ENCODE measurements at regions not wholly inside any gene's neighbourhood (a gene's known extent, or its start where the extent isn't known, plus 50 kb on each side); places are given as distances from the start of the nearest gene placed in this dataset.

DNA sequence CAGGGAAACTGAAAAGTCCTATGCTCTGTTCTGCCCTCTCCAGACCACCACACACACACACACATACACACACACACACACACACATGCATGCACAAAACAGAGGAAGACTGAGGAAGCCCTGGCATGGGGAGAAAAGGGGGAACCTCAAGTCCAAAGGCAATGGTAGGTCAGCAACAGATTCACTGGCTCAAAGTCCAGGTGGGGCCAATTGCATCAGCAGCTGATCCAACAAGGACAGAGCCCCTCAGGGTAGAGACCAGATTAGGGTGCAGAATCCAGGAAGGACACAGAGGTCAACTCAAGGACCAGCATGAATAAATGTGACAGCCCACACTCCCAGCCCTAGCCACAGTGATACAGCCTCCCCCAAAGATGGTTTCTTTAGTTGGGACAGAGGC is 425.0 kb upstream of the SOX5 start (continued):
- TF ChIP-seq, protein P1, sequence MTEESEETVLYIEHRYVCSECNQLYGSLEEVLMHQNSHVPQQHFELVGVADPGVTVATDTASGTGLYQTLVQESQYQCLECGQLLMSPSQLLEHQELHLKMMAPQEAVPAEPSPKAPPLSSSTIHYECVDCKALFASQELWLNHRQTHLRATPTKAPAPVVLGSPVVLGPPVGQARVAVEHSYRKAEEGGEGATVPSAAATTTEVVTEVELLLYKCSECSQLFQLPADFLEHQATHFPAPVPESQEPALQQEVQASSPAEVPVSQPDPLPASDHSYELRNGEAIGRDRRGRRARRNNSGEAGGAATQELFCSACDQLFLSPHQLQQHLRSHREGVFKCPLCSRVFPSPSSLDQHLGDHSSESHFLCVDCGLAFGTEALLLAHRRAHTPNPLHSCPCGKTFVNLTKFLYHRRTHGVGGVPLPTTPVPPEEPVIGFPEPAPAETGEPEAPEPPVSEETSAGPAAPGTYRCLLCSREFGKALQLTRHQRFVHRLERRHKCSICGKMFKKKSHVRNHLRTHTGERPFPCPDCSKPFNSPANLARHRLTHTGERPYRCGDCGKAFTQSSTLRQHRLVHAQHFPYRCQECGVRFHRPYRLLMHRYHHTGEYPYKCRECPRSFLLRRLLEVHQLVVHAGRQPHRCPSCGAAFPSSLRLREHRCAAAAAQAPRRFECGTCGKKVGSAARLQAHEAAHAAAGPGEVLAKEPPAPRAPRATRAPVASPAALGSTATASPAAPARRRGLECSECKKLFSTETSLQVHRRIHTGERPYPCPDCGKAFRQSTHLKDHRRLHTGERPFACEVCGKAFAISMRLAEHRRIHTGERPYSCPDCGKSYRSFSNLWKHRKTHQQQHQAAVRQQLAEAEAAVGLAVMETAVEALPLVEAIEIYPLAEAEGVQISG (CRISPR knock-in tag; IDR thresholded peaks at IDR 0.05), result no peak
- TF ChIP-seq ZNF7 (CRISPR knock-in tag; IDR thresholded peaks at IDR 0.05) (no peak), ATRX (CRISPR knock-in tag; IDR thresholded peaks at IDR 0.05; ENCODE audit: borderline replicate concordance) (no peak), GTF3A (CRISPR knock-in tag; conservative IDR thresholded peaks at IDR 0.05) (no peak), TBX3 (IDR thresholded peaks at IDR 0.05; ENCODE audit: borderline replicate concordance) (no peak), NCOR1 (IDR thresholded peaks at IDR 0.05; ENCODE audit: borderline replicate concordance, low read length) (0 out of 2 replicates have a peak, but pooled peaks have one; percentile 23), ZNF644 (CRISPR knock-in tag; IDR thresholded peaks at IDR 0.05; ENCODE audit: low read depth) (0 out of 2 replicates have a peak, but pooled peaks have one; percentile 35), ATAD3A (CRISPR knock-in tag; IDR thresholded peaks at IDR 0.05) (no peak), SATB2 (CRISPR knock-in tag; IDR thresholded peaks at IDR 0.05) (no peak), ZNF34 (CRISPR knock-in tag; IDR thresholded peaks at IDR 0.05; ENCODE audit: borderline replicate concordance) (no peak), ZNF44 (CRISPR knock-in tag; IDR thresholded peaks at IDR 0.05) (no peak)
- TF ChIP-seq, protein P2, sequence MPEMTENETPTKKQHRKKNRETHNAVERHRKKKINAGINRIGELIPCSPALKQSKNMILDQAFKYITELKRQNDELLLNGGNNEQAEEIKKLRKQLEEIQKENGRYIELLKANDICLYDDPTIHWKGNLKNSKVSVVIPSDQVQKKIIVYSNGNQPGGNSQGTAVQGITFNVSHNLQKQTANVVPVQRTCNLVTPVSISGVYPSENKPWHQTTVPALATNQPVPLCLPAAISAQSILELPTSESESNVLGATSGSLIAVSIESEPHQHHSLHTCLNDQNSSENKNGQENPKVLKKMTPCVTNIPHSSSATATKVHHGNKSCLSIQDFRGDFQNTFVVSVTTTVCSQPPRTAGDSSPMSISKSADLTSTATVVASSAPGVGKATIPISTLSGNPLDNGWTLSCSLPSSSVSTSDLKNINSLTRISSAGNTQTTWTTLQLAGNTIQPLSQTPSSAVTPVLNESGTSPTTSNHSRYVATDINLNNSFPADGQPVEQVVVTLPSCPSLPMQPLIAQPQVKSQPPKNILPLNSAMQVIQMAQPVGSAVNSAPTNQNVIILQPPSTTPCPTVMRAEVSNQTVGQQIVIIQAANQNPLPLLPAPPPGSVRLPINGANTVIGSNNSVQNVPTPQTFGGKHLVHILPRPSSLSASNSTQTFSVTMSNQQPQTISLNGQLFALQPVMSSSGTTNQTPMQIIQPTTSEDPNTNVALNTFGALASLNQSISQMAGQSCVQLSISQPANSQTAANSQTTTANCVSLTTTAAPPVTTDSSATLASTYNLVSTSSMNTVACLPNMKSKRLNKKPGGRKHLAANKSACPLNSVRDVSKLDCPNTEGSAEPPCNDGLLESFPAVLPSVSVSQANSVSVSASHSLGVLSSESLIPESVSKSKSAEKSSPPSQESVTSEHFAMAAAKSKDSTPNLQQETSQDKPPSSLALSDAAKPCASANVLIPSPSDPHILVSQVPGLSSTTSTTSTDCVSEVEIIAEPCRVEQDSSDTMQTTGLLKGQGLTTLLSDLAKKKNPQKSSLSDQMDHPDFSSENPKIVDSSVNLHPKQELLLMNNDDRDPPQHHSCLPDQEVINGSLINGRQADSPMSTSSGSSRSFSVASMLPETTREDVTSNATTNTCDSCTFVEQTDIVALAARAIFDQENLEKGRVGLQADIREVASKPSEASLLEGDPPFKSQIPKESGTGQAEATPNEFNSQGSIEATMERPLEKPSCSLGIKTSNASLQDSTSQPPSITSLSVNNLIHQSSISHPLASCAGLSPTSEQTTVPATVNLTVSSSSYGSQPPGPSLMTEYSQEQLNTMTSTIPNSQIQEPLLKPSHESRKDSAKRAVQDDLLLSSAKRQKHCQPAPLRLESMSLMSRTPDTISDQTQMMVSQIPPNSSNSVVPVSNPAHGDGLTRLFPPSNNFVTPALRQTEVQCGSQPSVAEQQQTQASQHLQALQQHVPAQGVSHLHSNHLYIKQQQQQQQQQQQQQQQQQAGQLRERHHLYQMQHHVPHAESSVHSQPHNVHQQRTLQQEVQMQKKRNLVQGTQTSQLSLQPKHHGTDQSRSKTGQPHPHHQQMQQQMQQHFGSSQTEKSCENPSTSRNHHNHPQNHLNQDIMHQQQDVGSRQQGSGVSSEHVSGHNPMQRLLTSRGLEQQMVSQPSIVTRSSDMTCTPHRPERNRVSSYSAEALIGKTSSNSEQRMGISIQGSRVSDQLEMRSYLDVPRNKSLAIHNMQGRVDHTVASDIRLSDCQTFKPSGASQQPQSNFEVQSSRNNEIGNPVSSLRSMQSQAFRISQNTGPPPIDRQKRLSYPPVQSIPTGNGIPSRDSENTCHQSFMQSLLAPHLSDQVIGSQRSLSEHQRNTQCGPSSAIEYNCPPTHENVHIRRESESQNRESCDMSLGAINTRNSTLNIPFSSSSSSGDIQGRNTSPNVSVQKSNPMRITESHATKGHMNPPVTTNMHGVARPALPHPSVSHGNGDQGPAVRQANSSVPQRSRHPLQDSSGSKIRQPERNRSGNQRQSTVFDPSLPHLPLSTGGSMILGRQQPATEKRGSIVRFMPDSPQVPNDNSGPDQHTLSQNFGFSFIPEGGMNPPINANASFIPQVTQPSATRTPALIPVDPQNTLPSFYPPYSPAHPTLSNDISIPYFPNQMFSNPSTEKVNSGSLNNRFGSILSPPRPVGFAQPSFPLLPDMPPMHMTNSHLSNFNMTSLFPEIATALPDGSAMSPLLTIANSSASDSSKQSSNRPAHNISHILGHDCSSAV (CRISPR knock-in tag; IDR thresholded peaks at IDR 0.05; ENCODE audit: borderline replicate concordance), result no peak
- TF ChIP-seq, protein P3, sequence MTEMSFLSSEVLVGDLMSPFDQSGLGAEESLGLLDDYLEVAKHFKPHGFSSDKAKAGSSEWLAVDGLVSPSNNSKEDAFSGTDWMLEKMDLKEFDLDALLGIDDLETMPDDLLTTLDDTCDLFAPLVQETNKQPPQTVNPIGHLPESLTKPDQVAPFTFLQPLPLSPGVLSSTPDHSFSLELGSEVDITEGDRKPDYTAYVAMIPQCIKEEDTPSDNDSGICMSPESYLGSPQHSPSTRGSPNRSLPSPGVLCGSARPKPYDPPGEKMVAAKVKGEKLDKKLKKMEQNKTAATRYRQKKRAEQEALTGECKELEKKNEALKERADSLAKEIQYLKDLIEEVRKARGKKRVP (CRISPR knock-in tag; IDR thresholded peaks at IDR 0.05), result peak in 1 of 2 experiments; percentile 74; a peak in 2 of 4 replicates
- TF ChIP-seq, protein P4, sequence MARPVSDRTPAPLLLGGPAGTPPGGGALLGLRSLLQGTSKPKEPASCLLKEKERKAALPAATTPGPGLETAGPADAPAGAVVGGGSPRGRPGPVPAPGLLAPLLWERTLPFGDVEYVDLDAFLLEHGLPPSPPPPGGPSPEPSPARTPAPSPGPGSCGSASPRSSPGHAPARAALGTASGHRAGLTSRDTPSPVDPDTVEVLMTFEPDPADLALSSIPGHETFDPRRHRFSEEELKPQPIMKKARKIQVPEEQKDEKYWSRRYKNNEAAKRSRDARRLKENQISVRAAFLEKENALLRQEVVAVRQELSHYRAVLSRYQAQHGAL (CRISPR knock-in tag; IDR thresholded peaks at IDR 0.05; ENCODE audit: not compliant biosample characterization), result no peak
- TF ChIP-seq, protein P5, sequence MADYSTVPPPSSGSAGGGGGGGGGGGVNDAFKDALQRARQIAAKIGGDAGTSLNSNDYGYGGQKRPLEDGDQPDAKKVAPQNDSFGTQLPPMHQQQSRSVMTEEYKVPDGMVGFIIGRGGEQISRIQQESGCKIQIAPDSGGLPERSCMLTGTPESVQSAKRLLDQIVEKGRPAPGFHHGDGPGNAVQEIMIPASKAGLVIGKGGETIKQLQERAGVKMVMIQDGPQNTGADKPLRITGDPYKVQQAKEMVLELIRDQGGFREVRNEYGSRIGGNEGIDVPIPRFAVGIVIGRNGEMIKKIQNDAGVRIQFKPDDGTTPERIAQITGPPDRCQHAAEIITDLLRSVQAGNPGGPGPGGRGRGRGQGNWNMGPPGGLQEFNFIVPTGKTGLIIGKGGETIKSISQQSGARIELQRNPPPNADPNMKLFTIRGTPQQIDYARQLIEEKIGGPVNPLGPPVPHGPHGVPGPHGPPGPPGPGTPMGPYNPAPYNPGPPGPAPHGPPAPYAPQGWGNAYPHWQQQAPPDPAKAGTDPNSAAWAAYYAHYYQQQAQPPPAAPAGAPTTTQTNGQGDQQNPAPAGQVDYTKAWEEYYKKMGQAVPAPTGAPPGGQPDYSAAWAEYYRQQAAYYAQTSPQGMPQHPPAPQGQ (CRISPR knock-in tag; IDR thresholded peaks at IDR 0.05; ENCODE audit: borderline replicate concordance), result no peak

All from HepG2 (cell line).